OCI-LY3 (cell line): ENCODE measurements at regions not wholly inside any gene's neighbourhood (a gene's known extent, or its start where the extent isn't known, plus 50 kb on each side); places are given as distances from the start of the nearest gene placed in this dataset.

Experiments
- CTCF ChIP-seq: fragments of 200-600, 300-600 bp; sonication (generic); IDR thresholded peaks from 2 replicates; pipeline ENCODE4 v1.5.1; 2014; ENCODE audit warnings: antibody characterized with exemption, low read length, low read depth
- EZH2phosphoT487 ChIP-seq: fragments of 200-600 bp; shearing (Covaris generic); IDR thresholded peaks from 2 replicates; pipeline ENCODE4 v1.6.1; 2018; ENCODE audit warnings: antibody characterized with exemption, mixed run types, low read depth

- TF ChIP-seq CTCF (no peak), EZH2phosphoT487 (no peak)
These were observed 70.6 kb upstream of the ANK2 start for GRCh38 chr4:112978691-112979472.
